Lower lobe of right lung (tissue), 2 donors: ENCODE measurements at regions not wholly inside any gene's neighbourhood (a gene's known extent, or its start where the extent isn't known, plus 50 kb on each side); places are given as distances from the start of the nearest gene placed in this dataset.

ENCODE experiments used
- ATAC-seq, 2 donors: fragments of 200-7000 bp; cut with Tn5 transposase; one replicate each; pipeline ENCODE4 v1.9.1; 2020 to 2022; ENCODE audit warnings: mild to moderate bottlenecking in 2 of 2, moderate library complexity in 2 of 2
- DNase-seq: peaks from one replicate; pipeline ENCODE4 v3.0.0-alpha.2; 2020
- H3K27ac ChIP-seq: fragments of 200-600 bp; one replicate; pipeline ENCODE4 v1.8.0; 2022
- H3K27me3 ChIP-seq: fragments of 200-600 bp; one replicate; pipeline ENCODE4 v1.8.0; 2022; ENCODE audit warnings: low read depth
- H3K36me3 ChIP-seq: fragments of 200-600 bp; one replicate; pipeline ENCODE4 v1.8.0; 2022; ENCODE audit warnings: mild to moderate bottlenecking
- H3K4me1 ChIP-seq: fragments of 200-600 bp; one replicate; pipeline ENCODE4 v1.8.0; 2022
- H3K4me3 ChIP-seq: fragments of 200-600 bp; one replicate; pipeline ENCODE4 v1.8.0; 2022; ENCODE audit warnings: mild to moderate bottlenecking
- H3K9me3 ChIP-seq: fragments of 200-600 bp; one replicate; pipeline ENCODE4 v1.8.0; 2022
- CTCF ChIP-seq: fragments of 200-600 bp; IDR thresholded peaks from one replicate; pipeline ENCODE4 v1.8.0; 2022; ENCODE audit warnings: antibody characterized with exemption, mild to moderate bottlenecking
- intact Hi-C: fragments of 100-400 bp; cut with DNase I; formaldehyde crosslinking; loops from one replicate; pipeline ENCODE4 v1.11.0; 2022
- donor health status: DM: no; HTN: yes; CAD: no; lungs with severe emphysema.

GRCh38 chr5:18171684-18172083 is 537.4 kb downstream of the TAF11L14 start:
- DNase-seq (no peak), ATAC-seq (no peak)
- no peak overlapping the region for H3K27ac ChIP-seq
- intact Hi-C loops, result no loop called here
- no peak for TF ChIP-seq CTCF
- H3K27me3 ChIP-seq, result no peaks in the 10 kb centered on the region
- H3K9me3 ChIP-seq, result no peaks in the 10 kb centered on the region
- no peaks in the 10 kb centered on the region for H3K36me3 ChIP-seq
- no peaks in the 10 kb centered on the region for H3K4me1 ChIP-seq
- no peak overlapping the region for H3K4me3 ChIP-seq

GRCh38 chr5:18179579-18179978 is 545.3 kb downstream of the TAF11L14 start:
- Histone ChIP-seq H3K27ac (no peak overlapping the region), H3K4me3 (no peak overlapping the region), H3K4me1 (no peaks in the 10 kb centered on the region), H3K9me3 (no peaks in the 10 kb centered on the region), H3K36me3 (no peaks in the 10 kb centered on the region), H3K27me3 (no peaks in the 10 kb centered on the region)
- no peak for DNase-seq
- intact Hi-C loops, result no loop called here
- TF ChIP-seq CTCF, result no peak
- ATAC-seq, result no peak

GRCh38 chr5:18181575-18181974 is 547.3 kb downstream of the TAF11L14 start:
- H3K4me3 ChIP-seq, result no peak overlapping the region
- H3K27me3 ChIP-seq, result no peaks in the 10 kb centered on the region
- intact Hi-C loops, result no loop called here
- DNase-seq, result no peak
- H3K9me3 ChIP-seq, result no peaks in the 10 kb centered on the region
- no peaks in the 10 kb centered on the region for H3K36me3 ChIP-seq
- no peak overlapping the region for H3K27ac ChIP-seq
- H3K4me1 ChIP-seq, result no peaks in the 10 kb centered on the region
- no peak for ATAC-seq
- no peak for TF ChIP-seq CTCF

- H3K4me3 ChIP-seq, result no peak overlapping the region
- no peaks in the 10 kb centered on the region for H3K36me3 ChIP-seq
- no peaks in the 10 kb centered on the region for H3K4me1 ChIP-seq
- intact Hi-C loops, result no loop called here
- H3K9me3 ChIP-seq, result peaks cover 4% of the 10 kb centered on the region
- H3K27me3 ChIP-seq, result no peaks in the 10 kb centered on the region
- no peak for TF ChIP-seq CTCF
- DNase-seq, result no peak
- no peak for ATAC-seq
- H3K27ac ChIP-seq, result no peak overlapping the region
Observed at GRCh38 chr5:18195910-18196309, 561.6 kb downstream of the TAF11L14 start.

- Histone ChIP-seq H3K27me3 (no peaks in the 10 kb centered on the region), H3K36me3 (no peaks in the 10 kb centered on the region), H3K4me3 (no peak overlapping the region), H3K27ac (no peak overlapping the region), H3K4me1 (no peaks in the 10 kb centered on the region), H3K9me3 (peaks cover 4% of the 10 kb centered on the region)
- ATAC-seq (no peak), DNase-seq (no peak)
- no peak for TF ChIP-seq CTCF
- intact Hi-C loops, result no loop called here
Observed at GRCh38 chr5:18197734-18198133, 563.5 kb downstream of the TAF11L14 start.

- Histone ChIP-seq H3K27ac (no peak overlapping the region), H3K9me3 (peaks cover 9% of the 10 kb centered on the region), H3K27me3 (no peaks in the 10 kb centered on the region), H3K36me3 (no peaks in the 10 kb centered on the region), H3K4me3 (no peak overlapping the region), H3K4me1 (no peaks in the 10 kb centered on the region)
- no peak for DNase-seq
- TF ChIP-seq CTCF, result no peak
- ATAC-seq, result no peak
- intact Hi-C loops, result no loop called here
Observed at GRCh38 chr5:18202164-18202563, 567.9 kb downstream of the TAF11L14 start.
